ENCODE measurements at regions not wholly inside any gene's neighbourhood (a gene's known extent, or its start where the extent isn't known, plus 50 kb on each side); places are given as distances from the start of the nearest gene placed in this dataset.

DNA sequence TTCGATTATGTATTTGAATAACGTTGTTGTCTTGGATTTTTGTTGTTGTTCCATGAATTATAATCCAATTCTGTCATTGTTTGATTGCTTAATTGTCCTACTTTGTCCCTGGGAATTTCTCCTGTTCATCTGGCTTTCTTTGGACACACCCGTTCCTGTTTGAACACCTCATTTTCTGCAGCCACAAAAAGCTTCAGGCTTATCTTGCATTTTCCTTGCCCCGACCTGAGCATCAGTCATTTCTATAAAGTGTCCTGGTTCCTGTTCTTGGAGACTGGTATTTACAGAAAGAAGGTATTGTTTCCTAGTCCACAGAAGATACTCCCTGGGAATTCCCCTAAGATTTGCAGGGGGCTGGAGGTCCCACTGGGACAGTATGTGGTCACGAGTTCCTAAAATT is 731.8 kb upstream of the ARGLU1 start:
- TF ChIP-seq JUN (IDR thresholded peaks at IDR 0.05; ENCODE audit: borderline replicate concordance, insufficient read depth, insufficient read length, low read depth) (no peak), GATA2 (IDR thresholded peaks at IDR 0.05; ENCODE audit: insufficient read depth, insufficient read length, low read depth, low read length) (no peak), FOS (IDR thresholded peaks at IDR 0.05; ENCODE audit: borderline replicate concordance, insufficient read depth, low read length) (no peak), POLR2A (IDR thresholded peaks at IDR 0.05; ENCODE audit: low read depth, low read length) (no peak)
- DNase-seq (ENCODE audit: low read depth, low spot score) (no peak), FAIRE-seq (no peak)
- no peaks in the 10 kb centered on the region for H3K27me3 ChIP-seq (ENCODE audit: control insufficient read depth in 2 of 2, insufficient read depth in 2 of 2, low read length in 2 of 2)
- H3K36me3 ChIP-seq (ENCODE audit: control insufficient read depth in 2 of 2, extremely low read depth in 1 of 2, insufficient read depth in 2 of 2, low read length in 2 of 2) = no peaks in the 10 kb centered on the region
- no peak overlapping the region for H2AFZ ChIP-seq (ENCODE audit: low read depth, low read length)
- H4K20me1 ChIP-seq (replicated peaks; ENCODE audit: control insufficient read depth, extremely low read depth, insufficient read depth, low read length) = no peaks in the 10 kb centered on the region
- no peak overlapping the region for H3K27ac ChIP-seq (ENCODE audit: insufficient read depth, low read depth, low read length)
- CTCF ChIA-PET = no interaction called here
- BruUV-seq (replicated peaks) = no TSS peak
- H3K79me2 ChIP-seq (ENCODE audit: control insufficient read depth, insufficient read depth, low read length) = no peaks in the 10 kb centered on the region
- POLR2A ChIA-PET = no interaction called here
- dilution Hi-C loops (cut with MboI; ENCODE audit: extremely low pct_ligation_motif_present, low sequenced_read_pairs) = no loop called here
- no peaks in the 10 kb centered on the region for H3K4me1 ChIP-seq (ENCODE audit: control insufficient read depth, extremely low read depth, insufficient read depth, low read length)
- no peak overlapping the region for H3K4me2 ChIP-seq (ENCODE audit: insufficient read depth, low read length)
- no peak overlapping the region for H3K9ac ChIP-seq (replicated peaks; ENCODE audit: extremely low read depth, insufficient read depth, low read length)
- no peaks in the 10 kb centered on the region for H3K9me3 ChIP-seq (replicated peaks; ENCODE audit: control insufficient read depth, insufficient read depth, low read length)
- H3K9me1 ChIP-seq (replicated peaks; ENCODE audit: control insufficient read depth, extremely low read depth, insufficient read depth, low read length) = no peaks in the 10 kb centered on the region
- intact Hi-C loops (cut with micrococcal nuclease) = loop anchor here (5.0 kb wide), 1 partner anchor 568 kb away; a partner anchor contains a TSS
- no peak overlapping the region for H3K4me3 ChIP-seq (replicated peaks in 1 of 3; ENCODE audit: insufficient read depth in 1 of 3, low read depth in 1 of 3, low read length in 3 of 3)

DNA sequence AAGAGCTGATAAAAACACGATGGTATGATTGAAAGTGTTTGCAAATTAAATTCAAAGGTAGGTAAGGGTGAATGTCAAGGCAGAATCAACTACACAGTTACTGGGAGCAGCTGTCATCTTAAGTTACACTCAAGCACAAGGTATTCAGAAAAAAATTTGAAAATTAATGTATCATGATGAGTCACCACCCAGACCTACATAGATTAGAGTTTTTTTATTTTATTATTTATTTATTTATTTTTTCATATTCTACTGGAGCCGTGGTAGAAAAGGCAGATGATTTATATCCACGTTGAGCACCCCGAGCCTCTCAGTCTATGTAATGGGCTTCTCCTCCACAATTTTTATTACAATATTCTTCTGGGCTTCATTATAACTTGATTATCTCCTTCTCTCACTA is 728.9 kb upstream of the ARGLU1 start:
- H3K36me3 ChIP-seq (ENCODE audit: control insufficient read depth in 2 of 2, extremely low read depth in 1 of 2, insufficient read depth in 2 of 2, low read length in 2 of 2) = no peaks in the 10 kb centered on the region
- H3K27ac ChIP-seq (ENCODE audit: insufficient read depth, low read depth, low read length) = no peak overlapping the region
- ChIA-PET POLR2A (no interaction called here), CTCF (interaction anchor here (1.2 to 1.3 kb wide), 2 partner anchors 8 to 37 kb away, joined by 4 read pairs; no protein-coding TSS in a partner anchor)
- dilution Hi-C loops (cut with MboI; ENCODE audit: extremely low pct_ligation_motif_present, low sequenced_read_pairs) (no loop called here), intact Hi-C loops (cut with micrococcal nuclease) (no loop called here)
- H3K9me3 ChIP-seq (replicated peaks; ENCODE audit: control insufficient read depth, insufficient read depth, low read length) = no peaks in the 10 kb centered on the region
- no peaks in the 10 kb centered on the region for H3K9me1 ChIP-seq (replicated peaks; ENCODE audit: control insufficient read depth, extremely low read depth, insufficient read depth, low read length)
- H2AFZ ChIP-seq (ENCODE audit: low read depth, low read length) = no peak overlapping the region
- H3K9ac ChIP-seq (replicated peaks; ENCODE audit: extremely low read depth, insufficient read depth, low read length) = no peak overlapping the region
- H3K27me3 ChIP-seq (ENCODE audit: control insufficient read depth in 2 of 2, insufficient read depth in 2 of 2, low read length in 2 of 2) = no peaks in the 10 kb centered on the region
- FAIRE-seq (no peak), DNase-seq (ENCODE audit: low read depth, low spot score) (no peak)
- no peak overlapping the region for H3K4me3 ChIP-seq (replicated peaks in 1 of 3; ENCODE audit: insufficient read depth in 1 of 3, low read depth in 1 of 3, low read length in 3 of 3)
- no TSS peak for BruUV-seq (replicated peaks)
- no peak overlapping the region for H3K4me2 ChIP-seq (ENCODE audit: insufficient read depth, low read length)
- no peaks in the 10 kb centered on the region for H3K4me1 ChIP-seq (ENCODE audit: control insufficient read depth, extremely low read depth, insufficient read depth, low read length)
- H4K20me1 ChIP-seq (replicated peaks; ENCODE audit: control insufficient read depth, extremely low read depth, insufficient read depth, low read length) = no peaks in the 10 kb centered on the region
- no peaks in the 10 kb centered on the region for H3K79me2 ChIP-seq (ENCODE audit: control insufficient read depth, insufficient read depth, low read length)
- TF ChIP-seq POLR2A (IDR thresholded peaks at IDR 0.05; ENCODE audit: low read depth, low read length) (no peak), FOS (IDR thresholded peaks at IDR 0.05; ENCODE audit: borderline replicate concordance, insufficient read depth, low read length) (peak; percentile 37)
